ENCODE measurements at regions not wholly inside any gene's neighbourhood (a gene's known extent, or its start where the extent isn't known, plus 50 kb on each side); places are given as distances from the start of the nearest gene placed in this dataset.

- no peak for DNase-seq (ENCODE audit: low read depth)
These were observed 623.4 kb downstream of the CDH26 start for GRCh38 chr20:60581606-60582115.

GRCh38 chr20:60583741-60584140 lies 625.5 kb downstream of the CDH26 start:
- DNase-seq (ENCODE audit: low read depth), result no peak

- DNase-seq (ENCODE audit: low read depth), result no peak
These were observed 626.0 kb downstream of the CDH26 start for GRCh38 chr20:60584221-60584620.

- no peak for DNase-seq (ENCODE audit: low read depth)
These were observed 627.4 kb downstream of the CDH26 start for GRCh38 chr20:60585651-60586050.

- no peak for DNase-seq (ENCODE audit: low read depth)
These were observed 628.2 kb downstream of the CDH26 start for GRCh38 chr20:60586269-60587050.

GRCh38 chr20:60587986-60588385 lies 629.8 kb downstream of the CDH26 start:
- no peak for DNase-seq (ENCODE audit: low read depth)

- DNase-seq (ENCODE audit: low read depth), result no peak
These were observed 631.4 kb downstream of the CDH26 start for GRCh38 chr20:60589623-60590022.

- DNase-seq (ENCODE audit: low read depth), result no peak
These were observed 633.1 kb downstream of the CDH26 start for GRCh38 chr20:60591172-60591799.

- no peak for DNase-seq (ENCODE audit: low read depth)
These were observed 640.3 kb downstream of the CDH26 start for GRCh38 chr20:60598528-60598927.

- no peak for DNase-seq (ENCODE audit: low read depth)
These were observed 641.2 kb downstream of the CDH26 start for GRCh38 chr20:60599381-60599780.

GRCh38 chr20:60600036-60600435 lies 641.8 kb downstream of the CDH26 start:
- DNase-seq (ENCODE audit: low read depth), result no peak

GRCh38 chr20:60624066-60624465 lies 628.0 kb upstream of the CDH4 start:
- no peak for DNase-seq (ENCODE audit: low read depth)

GRCh38 chr20:60627751-60628565 lies 624.1 kb upstream of the CDH4 start:
- DNase-seq (ENCODE audit: low read depth), result no peak

- DNase-seq (ENCODE audit: low read depth), result no peak
These were observed 623.3 kb upstream of the CDH4 start for GRCh38 chr20:60628749-60629148.

GRCh38 chr20:60629206-60629605 lies 622.9 kb upstream of the CDH4 start:
- no peak for DNase-seq (ENCODE audit: low read depth)

GRCh38 chr20:60630609-60631008 lies 621.5 kb upstream of the CDH4 start:
- DNase-seq (ENCODE audit: low read depth), result no peak

GRCh38 chr20:60631585-60632287 lies 620.3 kb upstream of the CDH4 start:
- DNase-seq (ENCODE audit: low read depth), result no peak

- no peak for DNase-seq (ENCODE audit: low read depth)
These were observed 619.4 kb upstream of the CDH4 start for GRCh38 chr20:60632391-60633262.

GRCh38 chr20:60634491-60635172 lies 617.4 kb upstream of the CDH4 start:
- DNase-seq (ENCODE audit: low read depth), result no peak

GRCh38 chr20:60636417-60636816 lies 615.6 kb upstream of the CDH4 start:
- DNase-seq (ENCODE audit: low read depth), result no peak

Data from non-pigmented ciliary epithelial cell (primary cell).